K562 (cell line): ENCODE measurements at regions not wholly inside any gene's neighbourhood (a gene's known extent, or its start where the extent isn't known, plus 50 kb on each side); places are given as distances from the start of the nearest gene placed in this dataset.

ENCODE experiments used
- ATAC-seq: fragments of 200-7000 bp; cut with Tn5 transposase; 3 replicates; pipeline ENCODE4 v1.9.1; 2020; ENCODE audit warnings: moderate library complexity
- BruUV-seq: library from RNA; stranded (reverse); fragments of 400-500 nt; replicated peaks from 2 replicates; lab custom pipeline; 2021; lab: Mats Ljungman, UMichigan
- CTCF ChIA-PET: fragments of 300-600 bp; formaldehyde crosslinking; extraction: SDS; loops from one replicate; lab custom pipeline; 2021; ENCODE audit warnings: low intra/inter-chr PET ratio; lab: Yijun Ruan, JAX
- POLR2A ChIA-PET: fragments of 300-600, 350-650 bp; sonication (Branson Sonifier 250); formaldehyde crosslinking; extraction: SDS; loops from one replicate; lab custom pipeline; 2021; ENCODE audit warnings: antibody characterized with exemption, inconsistent platforms; lab: Yijun Ruan, JAX
- DNase-seq, 4 experiments: peaks; one replicate each; pipeline versions ENCODE4 v3.0.0 to v3.0.0-alpha.2; 2011 to 2018; ENCODE audit warnings: low spot score in 3 of 4, mixed read lengths in 3 of 4; ENCODE audit errors: extremely low read depth in 1 of 4
- FAIRE-seq: peaks from 2 replicates; lab custom pipeline; 2011; peaks lifted over from hg19 to GRCh38; lab: Jason Lieb, UNC
- H2AFZ ChIP-seq: 2 replicates; pipeline ENCODE4 v1.6.0; 2011; ENCODE audit warnings: low read depth, low read length, control low read depth, inconsistent platforms
- H3K27ac ChIP-seq: fragments of 200-600 bp; 3 replicates; pipeline ENCODE4 v1.8.0; 2011; ENCODE audit warnings: low read depth, mild to moderate bottlenecking, control low read depth, inconsistent platforms, low read length, moderate library complexity, mixed read lengths; ENCODE audit errors: extremely low read depth
- H3K27me3 ChIP-seq, 2 experiments: fragments of 300-600 bp in 1 of 2; 2 replicates in 1 of 2; 3 replicates in 1 of 2; pipeline versions ENCODE4 v1.6.0 to v1.8.0; 2011; ENCODE audit warnings: inconsistent platforms in 2 of 2, low read length in 2 of 2, mild to moderate bottlenecking in 1 of 2, mixed read lengths in 1 of 2, moderate library complexity in 1 of 2; ENCODE audit not compliant: control insufficient read depth in 2 of 2, insufficient read depth in 2 of 2
- H3K36me3 ChIP-seq: fragments of 300-600 bp; 3 replicates; pipeline ENCODE4 v1.8.0; 2011; ENCODE audit warnings: mild to moderate bottlenecking, low read length, inconsistent platforms; ENCODE audit not compliant: control insufficient read depth, insufficient read depth
- H3K4me1 ChIP-seq, 2 experiments: fragments of 200-600 bp in 1 of 2; replicated peaks in 1 of 2; 2 replicates in 1 of 2; 3 replicates in 1 of 2; pipeline versions ENCODE4 v1.5.1 to v1.8.0; 2011; ENCODE audit warnings: inconsistent platforms in 2 of 2, low read length in 2 of 2, mild to moderate bottlenecking in 1 of 2, mixed read lengths in 1 of 2, moderate library complexity in 1 of 2; ENCODE audit not compliant: control insufficient read depth in 2 of 2, insufficient read depth in 2 of 2
- H3K4me2 ChIP-seq: 2 replicates; pipeline ENCODE4 v1.6.1; 2011; ENCODE audit warnings: low read length, control low read depth, inconsistent platforms, mixed read lengths; ENCODE audit not compliant: insufficient read depth
- H3K4me3 ChIP-seq: fragments of 200-600 bp; sonication (generic), shearing (Covaris generic); 2 replicates; pipeline ENCODE4 v1.5.1; 2016; ENCODE audit warnings: control low read depth, inconsistent platforms
- H3K79me2 ChIP-seq: fragments of 200-600 bp; 3 replicates; pipeline ENCODE4 v1.8.0; 2011; ENCODE audit warnings: low read length, inconsistent platforms; ENCODE audit not compliant: control insufficient read depth, insufficient read depth
- H3K9ac ChIP-seq, 2 experiments: 2 replicates each; pipeline versions ENCODE4 v1.6.0 to v1.6.1; 2011; ENCODE audit warnings: low read depth in 2 of 2, low read length in 2 of 2, control low read depth in 1 of 2, inconsistent platforms in 1 of 2, mild to moderate bottlenecking in 1 of 2, mixed read lengths in 1 of 2; ENCODE audit not compliant: insufficient read depth in 1 of 2
- H3K9me1 ChIP-seq: one replicate; pipeline ENCODE4 v1.6.0; 2011; ENCODE audit warnings: inconsistent platforms, mild to moderate bottlenecking, low read length, moderate library complexity; ENCODE audit not compliant: control insufficient read depth, insufficient read depth
- H3K9me3 ChIP-seq: replicated peaks from 2 replicates; pipeline ENCODE4 v1.5.1; 2011; ENCODE audit warnings: low read depth, low read length, inconsistent platforms; ENCODE audit not compliant: control insufficient read depth, insufficient read depth
- H4K20me1 ChIP-seq: replicated peaks from 2 replicates; pipeline ENCODE4 v1.6.1; 2011; ENCODE audit warnings: low read length, inconsistent platforms, mixed read lengths; ENCODE audit not compliant: control insufficient read depth, insufficient read depth
- DPF2 ChIP-seq: fragments of 450-650 bp; IDR thresholded peaks from 2 replicates; pipeline ENCODE4 v1.6.1; 2016
- ERF ChIP-seq: fragments of 450-650 bp; formaldehyde crosslinking; IDR thresholded peaks from 2 replicates; pipeline ENCODE4 v1.4.0; 2020; ENCODE audit warnings: mild to moderate bottlenecking, mixed read lengths
- FUS ChIP-seq: fragments of 200-400 bp; formaldehyde crosslinking; optimal IDR thresholded peaks from 2 replicates; pipeline ENCODE3; 2017; ENCODE audit warnings: low read depth, low read length
- MED1 ChIP-seq: sonication (generic); formaldehyde crosslinking; IDR thresholded peaks from 2 replicates; pipeline ENCODE4 v1.8.1; 2023; ENCODE audit warnings: missing genetic modification reagents, borderline replicate concordance
- MTA2 ChIP-seq: fragments of 450-650 bp; IDR thresholded peaks from 2 replicates; pipeline ENCODE4 v1.6.1; 2016; ENCODE audit warnings: low read depth
- PYGO2 ChIP-seq: fragments of 450-650 bp; IDR thresholded peaks from 2 replicates; pipeline ENCODE4 v1.6.1; 2016; ENCODE audit warnings: mild to moderate bottlenecking, missing genetic modification characterization, moderate library complexity, missing compliant biosample characterization
- STAT5A ChIP-seq: IDR thresholded peaks from 2 replicates; pipeline ENCODE4 v1.6.1; 2012; ENCODE audit warnings: low read length, inconsistent platforms, borderline replicate concordance
- ZNF696 ChIP-seq: fragments of 250-450 bp; sonication (Bioruptor Pico); conservative IDR thresholded peaks from 2 replicates; pipeline ENCODE4 v1.4.0; 2020; ENCODE audit warnings: mild to moderate bottlenecking, moderate library complexity
- WGBS: fragments of 100-300 bp; shearing (Covaris generic); methylation state at CpG from one replicate; pipeline ENCODE4 v1.1.6; 2016; ENCODE audit warnings: low coverage, mixed read lengths; ENCODE audit not compliant: insufficient coverage; ENCODE audit errors: missing lambda C conversion rate; 5-methylcytosine and 5-hydroxymethylcytosine counted together
- in situ Hi-C: fragments of 300-500 bp; cut with MboI; formaldehyde crosslinking; loops from 4 replicates; pipeline ENCODE4 v1.15.0; 2018; ENCODE audit warnings: inconsistent platforms, mixed read lengths
- intact Hi-C: fragments of 100-400 bp; cut with micrococcal nuclease; formaldehyde crosslinking; loops from 2 replicates; pipeline ENCODE4 v1.14.2; 2022
- TF ChIP-seq, protein P1 (sequence below): fragments of 450-650 bp; conservative IDR thresholded peaks from 2 replicates; pipeline ENCODE4 v1.6.1; 2016; ENCODE audit warnings: missing genetic modification characterization, low read depth, mild to moderate bottlenecking, missing compliant biosample characterization, moderate library complexity
- TF ChIP-seq, protein P2 (sequence below), 2 experiments: fragments of 450-650 bp in 1 of 2; sonication (generic) in 1 of 2; formaldehyde crosslinking; conservative IDR thresholded peaks; 2 replicates each; pipeline versions ENCODE4 v1.4.0 to v1.8.1; 2020 to 2022; ENCODE audit warnings: mild to moderate bottlenecking in 1 of 2, missing genetic modification reagents in 1 of 2
- TF ChIP-seq, protein P3 (sequence below): IDR thresholded peaks from 3 replicates; pipeline ENCODE4 v1.6.1; 2011; ENCODE audit warnings: borderline replicate concordance, mild to moderate bottlenecking, moderate library complexity; ENCODE audit not compliant: insufficient read length; ENCODE audit errors: extremely low read depth

DNA sequence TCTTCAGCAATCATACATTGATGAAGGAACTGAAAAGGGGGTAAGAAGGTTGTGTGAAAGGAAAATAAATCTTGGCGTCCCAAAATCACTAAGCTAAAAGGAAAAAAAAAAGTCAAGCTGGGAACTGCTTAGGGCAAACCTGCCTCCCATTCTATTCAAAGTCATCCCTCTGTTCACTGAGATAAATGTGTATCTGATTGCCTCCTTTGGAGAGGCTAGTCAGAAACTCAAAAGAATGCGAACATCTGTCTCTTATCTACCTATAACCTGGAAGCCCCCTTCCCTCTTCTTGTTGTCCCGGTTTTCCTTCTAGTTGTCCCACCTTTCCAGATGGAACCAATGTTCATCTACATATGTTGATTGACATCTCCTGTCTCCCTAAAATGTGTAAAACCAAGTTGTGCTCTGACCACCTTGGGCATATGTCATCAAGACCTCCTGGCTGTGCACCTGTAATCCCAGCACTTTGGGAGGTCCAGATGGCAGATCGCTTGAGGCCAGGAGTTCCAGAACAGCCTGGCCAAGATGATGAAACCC, 53.1 kb downstream of the RESF1 start (continued):
- TF ChIP-seq MED1 (CRISPR knock-in tag) (no peak), FUS (no peak), MTA2 (peak; percentile 33; the same call in 1 of the 2 replicates), DPF2 (peak; percentile 46; the same call in 1 of the 2 replicates), STAT5A (0 out of 2 replicates have a peak, but pooled peaks have one; percentile 16), ERF (CRISPR knock-in tag) (no peak), ZNF696 (CRISPR knock-in tag) (no peak)
- TF ChIP-seq, protein P1, sequence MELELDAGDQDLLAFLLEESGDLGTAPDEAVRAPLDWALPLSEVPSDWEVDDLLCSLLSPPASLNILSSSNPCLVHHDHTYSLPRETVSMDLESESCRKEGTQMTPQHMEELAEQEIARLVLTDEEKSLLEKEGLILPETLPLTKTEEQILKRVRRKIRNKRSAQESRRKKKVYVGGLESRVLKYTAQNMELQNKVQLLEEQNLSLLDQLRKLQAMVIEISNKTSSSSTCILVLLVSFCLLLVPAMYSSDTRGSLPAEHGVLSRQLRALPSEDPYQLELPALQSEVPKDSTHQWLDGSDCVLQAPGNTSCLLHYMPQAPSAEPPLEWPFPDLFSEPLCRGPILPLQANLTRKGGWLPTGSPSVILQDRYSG (tag) = no peak

DNA sequence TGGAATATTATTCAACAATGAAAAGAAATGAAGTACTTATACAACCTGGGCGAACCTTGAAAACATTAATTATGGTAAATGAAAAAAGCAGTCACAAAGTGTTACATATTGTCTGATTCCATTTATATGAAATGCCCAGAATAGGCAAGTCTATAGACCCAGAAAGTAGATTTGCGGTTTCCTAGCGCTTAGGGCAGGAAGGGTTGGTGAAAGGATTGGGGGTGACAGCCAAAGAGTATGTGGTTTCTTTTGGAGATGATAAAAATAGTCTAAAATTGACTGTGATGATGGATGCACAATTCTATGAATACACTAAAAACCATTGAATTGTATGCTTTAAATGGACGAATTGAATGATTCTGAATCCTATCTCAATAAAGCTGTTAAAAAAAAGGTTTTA, 55.8 kb downstream of the RESF1 start:
- intact Hi-C loops = no loop called here
- H3K79me2 ChIP-seq = no peaks in the 10 kb centered on the region

More for the DNA sequence above, 55.8 kb downstream of the RESF1 start:
- WGBS = 89% methylated on average over 4 of the region's 4 CpGs
- H3K9me3 ChIP-seq = no peaks in the 10 kb centered on the region
- POLR2A ChIA-PET = interaction anchor here (1.2 kb wide), 1 partner anchor 12 kb away, joined by 3 read pairs; no protein-coding TSS in a partner anchor
- ATAC-seq = no peak
- no peak overlapping the region for H3K4me2 ChIP-seq
- no peak overlapping the region for H3K27ac ChIP-seq
- CTCF ChIA-PET = no interaction called here
- TF ChIP-seq, protein P2, sequence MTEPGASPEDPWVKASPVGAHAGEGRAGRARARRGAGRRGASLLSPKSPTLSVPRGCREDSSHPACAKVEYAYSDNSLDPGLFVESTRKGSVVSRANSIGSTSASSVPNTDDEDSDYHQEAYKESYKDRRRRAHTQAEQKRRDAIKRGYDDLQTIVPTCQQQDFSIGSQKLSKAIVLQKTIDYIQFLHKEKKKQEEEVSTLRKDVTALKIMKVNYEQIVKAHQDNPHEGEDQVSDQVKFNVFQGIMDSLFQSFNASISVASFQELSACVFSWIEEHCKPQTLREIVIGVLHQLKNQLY (CRISPR knock-in tag; conservative IDR thresholded peaks at IDR 0.05) = no peak
- TF ChIP-seq PYGO2 (tag) = no peak
- TF ChIP-seq, protein P3, sequence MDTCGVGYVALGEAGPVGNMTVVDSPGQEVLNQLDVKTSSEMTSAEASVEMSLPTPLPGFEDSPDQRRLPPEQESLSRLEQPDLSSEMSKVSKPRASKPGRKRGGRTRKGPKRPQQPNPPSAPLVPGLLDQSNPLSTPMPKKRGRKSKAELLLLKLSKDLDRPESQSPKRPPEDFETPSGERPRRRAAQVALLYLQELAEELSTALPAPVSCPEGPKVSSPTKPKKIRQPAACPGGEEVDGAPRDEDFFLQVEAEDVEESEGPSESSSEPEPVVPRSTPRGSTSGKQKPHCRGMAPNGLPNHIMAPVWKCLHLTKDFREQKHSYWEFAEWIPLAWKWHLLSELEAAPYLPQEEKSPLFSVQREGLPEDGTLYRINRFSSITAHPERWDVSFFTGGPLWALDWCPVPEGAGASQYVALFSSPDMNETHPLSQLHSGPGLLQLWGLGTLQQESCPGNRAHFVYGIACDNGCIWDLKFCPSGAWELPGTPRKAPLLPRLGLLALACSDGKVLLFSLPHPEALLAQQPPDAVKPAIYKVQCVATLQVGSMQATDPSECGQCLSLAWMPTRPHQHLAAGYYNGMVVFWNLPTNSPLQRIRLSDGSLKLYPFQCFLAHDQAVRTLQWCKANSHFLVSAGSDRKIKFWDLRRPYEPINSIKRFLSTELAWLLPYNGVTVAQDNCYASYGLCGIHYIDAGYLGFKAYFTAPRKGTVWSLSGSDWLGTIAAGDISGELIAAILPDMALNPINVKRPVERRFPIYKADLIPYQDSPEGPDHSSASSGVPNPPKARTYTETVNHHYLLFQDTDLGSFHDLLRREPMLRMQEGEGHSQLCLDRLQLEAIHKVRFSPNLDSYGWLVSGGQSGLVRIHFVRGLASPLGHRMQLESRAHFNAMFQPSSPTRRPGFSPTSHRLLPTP = no peak
- no peak overlapping the region for H2AFZ ChIP-seq
- no TSS peak for BruUV-seq
- H3K4me1 ChIP-seq = peaks cover 7 to 20% of the 10 kb centered on the region in 2 experiments; a peak in 4 of 5 replicates
- H3K36me3 ChIP-seq = no peaks in the 10 kb centered on the region
- no peak overlapping the region for H3K9ac ChIP-seq
- in situ Hi-C loops = no loop called here
- H4K20me1 ChIP-seq = no peaks in the 10 kb centered on the region
- H3K4me3 ChIP-seq = no peak overlapping the region
- no peak for FAIRE-seq
- H3K9me1 ChIP-seq = no peaks in the 10 kb centered on the region
- H3K27me3 ChIP-seq = no peaks in the 10 kb centered on the region
- DNase-seq = no peak
